Naive B cell (primary cell): ENCODE measurements at regions not wholly inside any gene's neighbourhood (a gene's known extent, or its start where the extent isn't known, plus 50 kb on each side); places are given as distances from the start of the nearest gene placed in this dataset.
A peak's percentile ranks its signal among the peaks of the same experiment; 100 is the strongest.

Source experiments
- ATAC-seq, 2 donors: fragments of 150-1000 bp; cut with Tn5 transposase; 2 replicates each; pipeline ENCODE4 v1.10.0; 2021; ENCODE audit warnings: low read depth in 2 of 2, mild to moderate bottlenecking in 2 of 2, moderate library complexity in 2 of 2
- DNase-seq: peaks from one replicate; pipeline ENCODE4 v3.0.0; 2022
- H3K27ac Mint-ChIP-seq, 6 donors: one replicate each; pipeline ENCODE4 v1.8.0; 2020 to 2022; ENCODE audit warnings: mild to moderate bottlenecking in 6 of 6, mixed read lengths in 6 of 6, moderate library complexity in 5 of 6, inconsistent platforms in 2 of 6
- H3K27me3 Mint-ChIP-seq, 3 donors: one replicate each; pipeline ENCODE4 v1.8.0; 2021 to 2022; ENCODE audit warnings: mixed read lengths in 3 of 3, mild to moderate bottlenecking in 1 of 3
- H3K36me3 Mint-ChIP-seq, 2 donors: one replicate each; pipeline ENCODE4 v1.8.0; 2020 to 2022; ENCODE audit warnings: mixed read lengths in 2 of 2, inconsistent platforms in 1 of 2, mild to moderate bottlenecking in 1 of 2
- H3K4me1 Mint-ChIP-seq, 3 donors: one replicate each; pipeline ENCODE4 v1.8.0; 2020 to 2022; ENCODE audit warnings: mixed read lengths in 3 of 3, inconsistent platforms in 1 of 3, mild to moderate bottlenecking in 1 of 3, moderate library complexity in 1 of 3
- H3K4me3 Mint-ChIP-seq, 8 donors: one replicate each; pipeline ENCODE4 v1.8.0; 2020 to 2022; ENCODE audit warnings: mild to moderate bottlenecking in 8 of 8, mixed read lengths in 8 of 8, moderate library complexity in 8 of 8, inconsistent platforms in 2 of 8
- H3K9me3 Mint-ChIP-seq, 7 donors: one replicate each; pipeline ENCODE4 v1.8.0; 2020 to 2022; ENCODE audit warnings: mixed read lengths in 7 of 7, mild to moderate bottlenecking in 5 of 7, inconsistent platforms in 2 of 7, moderate library complexity in 1 of 7

GRCh38 chr13:50448535-50448998 is 394.9 kb downstream of the DLEU7 start:
- H3K36me3 Mint-ChIP-seq = no peaks in the 10 kb centered on the region
- DNase-seq = no peak
- no peak for ATAC-seq
- no peak overlapping the region for H3K4me3 Mint-ChIP-seq
- no peak overlapping the region for H3K27ac Mint-ChIP-seq
- H3K27me3 Mint-ChIP-seq = no peaks in the 10 kb centered on the region
- no peaks in the 10 kb centered on the region for H3K9me3 Mint-ChIP-seq
- peaks cover 0 to 4% (median 0%) of the 10 kb centered on the region in 3 donors for H3K4me1 Mint-ChIP-seq

GRCh38 chr13:50449465-50449864 is 394.0 kb downstream of the DLEU7 start:
- no peak for DNase-seq
- no peaks in the 10 kb centered on the region for H3K4me1 Mint-ChIP-seq
- no peak overlapping the region for H3K27ac Mint-ChIP-seq
- no peak for ATAC-seq
- H3K36me3 Mint-ChIP-seq = no peaks in the 10 kb centered on the region
- no peak overlapping the region for H3K4me3 Mint-ChIP-seq
- H3K27me3 Mint-ChIP-seq = no peaks in the 10 kb centered on the region
- H3K9me3 Mint-ChIP-seq = no peaks in the 10 kb centered on the region

- H3K4me3 Mint-ChIP-seq = no peak overlapping the region
- H3K36me3 Mint-ChIP-seq = no peaks in the 10 kb centered on the region
- no peaks in the 10 kb centered on the region for H3K9me3 Mint-ChIP-seq
- no peak overlapping the region for H3K27ac Mint-ChIP-seq
- H3K4me1 Mint-ChIP-seq = no peaks in the 10 kb centered on the region
- no peak for ATAC-seq
- no peak for DNase-seq
- no peaks in the 10 kb centered on the region for H3K27me3 Mint-ChIP-seq
Observed at GRCh38 chr13:50450279-50450678, 393.2 kb downstream of the DLEU7 start.

GRCh38 chr13:50451609-50452008 is 391.9 kb downstream of the DLEU7 start:
- H3K27me3 Mint-ChIP-seq = no peaks in the 10 kb centered on the region
- ATAC-seq = no peak

GRCh38 chr13:50452028-50452427 is 391.5 kb downstream of the DLEU7 start:
- no peaks in the 10 kb centered on the region for H3K27me3 Mint-ChIP-seq
- no peaks in the 10 kb centered on the region for H3K9me3 Mint-ChIP-seq
- no peak for ATAC-seq
- peaks cover 0 to 2% (median 0%) of the 10 kb centered on the region in 3 donors for H3K4me1 Mint-ChIP-seq
- no peak for DNase-seq
- no peak overlapping the region for H3K4me3 Mint-ChIP-seq
- H3K27ac Mint-ChIP-seq = no peak overlapping the region
- H3K36me3 Mint-ChIP-seq = no peaks in the 10 kb centered on the region

More at GRCh38 chr13:50451609-50452008, 391.9 kb downstream of the DLEU7 start:
- no peak overlapping the region for H3K4me3 Mint-ChIP-seq
- H3K9me3 Mint-ChIP-seq = no peaks in the 10 kb centered on the region
- DNase-seq = no peak
- no peaks in the 10 kb centered on the region for H3K36me3 Mint-ChIP-seq
- no peaks in the 10 kb centered on the region for H3K4me1 Mint-ChIP-seq
- no peak overlapping the region for H3K27ac Mint-ChIP-seq

- H3K9me3 Mint-ChIP-seq = no peaks in the 10 kb centered on the region
- H3K4me3 Mint-ChIP-seq = no peak overlapping the region
- H3K4me1 Mint-ChIP-seq = peaks cover 0 to 9% (median 7%) of the 10 kb centered on the region in 3 donors
Observed at GRCh38 chr13:50452756-50453155, 390.7 kb downstream of the DLEU7 start.

GRCh38 chr13:50453188-50453587 is 390.3 kb downstream of the DLEU7 start:
- Mint-ChIP-seq H3K4me3 (no peak overlapping the region), H3K4me1 (peaks cover 0 to 13% (median 8%) of the 10 kb centered on the region in 3 donors), H3K36me3 (no peaks in the 10 kb centered on the region), H3K9me3 (no peaks in the 10 kb centered on the region), H3K27ac (peak overlapping the region in 1 of 6 donors; percentile 70), H3K27me3 (no peaks in the 10 kb centered on the region)
- no peak for ATAC-seq
- no peak for DNase-seq

More at GRCh38 chr13:50452756-50453155, 390.7 kb downstream of the DLEU7 start:
- H3K36me3 Mint-ChIP-seq = no peaks in the 10 kb centered on the region
- H3K27ac Mint-ChIP-seq = no peak overlapping the region
- ATAC-seq (no peak), DNase-seq (no peak)
- no peaks in the 10 kb centered on the region for H3K27me3 Mint-ChIP-seq

- no peaks in the 10 kb centered on the region for H3K36me3 Mint-ChIP-seq
- DNase-seq (no peak), ATAC-seq (no peak)
- H3K4me3 Mint-ChIP-seq = peak overlapping the region in 1 of 8 donors; percentile 25
- no peak overlapping the region for H3K27ac Mint-ChIP-seq
- H3K4me1 Mint-ChIP-seq = peaks cover 4 to 16% (median 8%) of the 10 kb centered on the region in 3 donors
- H3K9me3 Mint-ChIP-seq = no peaks in the 10 kb centered on the region
- H3K27me3 Mint-ChIP-seq = no peaks in the 10 kb centered on the region
Observed at GRCh38 chr13:50456111-50456510, 387.4 kb downstream of the DLEU7 start.

GRCh38 chr13:50457415-50458393 is 385.8 kb downstream of the DLEU7 start:
- Mint-ChIP-seq H3K27me3 (no peaks in the 10 kb centered on the region), H3K27ac (peak overlapping the region in 1 of 6 donors; percentile 82), H3K9me3 (peaks cover 0 to 1% (median 0%) of the 10 kb centered on the region in 7 donors), H3K36me3 (no peaks in the 10 kb centered on the region), H3K4me3 (no peak overlapping the region), H3K4me1 (peaks cover 4 to 16% (median 8%) of the 10 kb centered on the region in 3 donors)
- ATAC-seq (peak in 1 of 2 donors; percentile 48), DNase-seq (no peak)

- Mint-ChIP-seq H3K9me3 (peaks cover 0 to 1% (median 0%) of the 10 kb centered on the region in 7 donors), H3K27me3 (no peaks in the 10 kb centered on the region), H3K36me3 (no peaks in the 10 kb centered on the region), H3K27ac (no peak overlapping the region), H3K4me1 (peaks cover 4 to 16% (median 8%) of the 10 kb centered on the region in 3 donors), H3K4me3 (no peak overlapping the region)
- no peak for ATAC-seq
- DNase-seq = no peak
Observed at GRCh38 chr13:50459046-50459445, 384.4 kb downstream of the DLEU7 start.

GRCh38 chr13:50459658-50460057 is 383.8 kb downstream of the DLEU7 start:
- Mint-ChIP-seq H3K4me1 (peaks cover 4 to 16% (median 8%) of the 10 kb centered on the region in 3 donors), H3K4me3 (no peak overlapping the region), H3K9me3 (peaks cover 0 to 1% (median 0%) of the 10 kb centered on the region in 7 donors), H3K27ac (no peak overlapping the region), H3K27me3 (no peaks in the 10 kb centered on the region), H3K36me3 (no peaks in the 10 kb centered on the region)
- no peak for ATAC-seq
- no peak for DNase-seq

- no peak for ATAC-seq
- H3K4me1 Mint-ChIP-seq = peaks cover 8 to 16% (median 8%) of the 10 kb centered on the region in 3 donors
- H3K27ac Mint-ChIP-seq = no peak overlapping the region
- H3K27me3 Mint-ChIP-seq = no peaks in the 10 kb centered on the region
- no peaks in the 10 kb centered on the region for H3K36me3 Mint-ChIP-seq
- peaks cover 0 to 1% (median 0%) of the 10 kb centered on the region in 7 donors for H3K9me3 Mint-ChIP-seq
- no peak overlapping the region for H3K4me3 Mint-ChIP-seq
- no peak for DNase-seq
Observed at GRCh38 chr13:50460358-50460757, 383.1 kb downstream of the DLEU7 start.

GRCh38 chr13:50461189-50461588 is 382.3 kb downstream of the DLEU7 start:
- Mint-ChIP-seq H3K9me3 (peaks cover 0 to 1% (median 0%) of the 10 kb centered on the region in 7 donors), H3K27ac (no peak overlapping the region), H3K4me3 (no peak overlapping the region), H3K27me3 (no peaks in the 10 kb centered on the region), H3K36me3 (no peaks in the 10 kb centered on the region), H3K4me1 (peaks cover 8 to 16% (median 8%) of the 10 kb centered on the region in 3 donors)
- ATAC-seq = no peak
- DNase-seq = no peak

- Mint-ChIP-seq H3K27ac (no peak overlapping the region), H3K27me3 (no peaks in the 10 kb centered on the region), H3K9me3 (peaks cover 0 to 1% (median 0%) of the 10 kb centered on the region in 7 donors), H3K4me1 (peaks cover 0 to 8% (median 0%) of the 10 kb centered on the region in 3 donors), H3K4me3 (no peak overlapping the region), H3K36me3 (no peaks in the 10 kb centered on the region)
- no peak for ATAC-seq
- DNase-seq = no peak
Observed at GRCh38 chr13:50463719-50464118, 379.8 kb downstream of the DLEU7 start.
